Middle frontal gyrus (tissue), 1 donor: ENCODE measurements at regions not wholly inside any gene's neighbourhood (a gene's known extent, or its start where the extent isn't known, plus 50 kb on each side); places are given as distances from the start of the nearest gene placed in this dataset.
"Not testable (repeated sequence)": the region's sequence is repeated elsewhere in the genome, so short reads cannot be mapped to it uniquely, and the experiment has no call there.

Experiments used
- DNase-seq: peaks from one replicate; pipeline ENCODE4 v3.0.0-alpha.2; 2015; ENCODE audit warnings: low spot score; ENCODE audit errors: extremely low spot score

DNA sequence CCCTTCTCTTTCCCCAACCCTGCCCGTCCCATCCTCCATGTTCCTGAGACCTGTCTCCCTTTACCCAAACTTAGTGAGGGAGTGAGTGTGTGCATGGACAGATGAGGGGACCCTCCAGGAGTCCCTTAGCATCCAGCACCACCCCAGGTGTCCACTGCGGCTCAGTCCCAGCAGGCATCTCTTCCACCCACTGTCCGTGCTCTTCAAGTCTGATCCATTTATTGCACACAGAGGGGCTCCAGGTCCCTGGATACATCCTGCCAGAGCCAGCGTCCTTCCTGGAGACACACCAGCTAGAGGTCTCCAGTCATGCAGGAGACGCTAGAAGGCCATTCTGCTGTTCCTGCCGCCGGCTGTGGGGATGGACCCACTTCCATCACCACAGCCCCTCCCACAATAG, 239.2 kb downstream of the ADGRD1 start:
- DNase-seq, result no peak

DNA sequence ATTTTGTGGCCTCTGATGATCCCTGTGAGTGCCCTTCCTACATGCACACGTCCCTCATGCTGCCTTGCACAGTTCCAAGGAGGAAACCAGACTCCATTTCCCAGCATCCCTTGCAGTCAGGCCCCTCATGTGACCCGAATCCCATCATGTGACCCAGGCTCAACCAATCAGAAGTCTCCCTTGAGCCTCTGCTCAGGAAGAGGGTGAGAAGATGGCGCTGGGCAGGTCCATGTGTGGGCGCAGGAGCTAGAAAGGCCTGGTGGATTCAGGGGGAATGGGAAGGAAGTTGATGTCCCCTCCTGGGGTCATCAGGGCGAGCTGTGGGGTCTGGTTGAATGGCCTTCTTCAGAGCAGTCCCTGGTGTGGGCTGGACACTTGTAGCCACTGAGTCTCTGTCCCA, 240.5 kb downstream of the ADGRD1 start:
- DNase-seq, result no peak

DNA sequence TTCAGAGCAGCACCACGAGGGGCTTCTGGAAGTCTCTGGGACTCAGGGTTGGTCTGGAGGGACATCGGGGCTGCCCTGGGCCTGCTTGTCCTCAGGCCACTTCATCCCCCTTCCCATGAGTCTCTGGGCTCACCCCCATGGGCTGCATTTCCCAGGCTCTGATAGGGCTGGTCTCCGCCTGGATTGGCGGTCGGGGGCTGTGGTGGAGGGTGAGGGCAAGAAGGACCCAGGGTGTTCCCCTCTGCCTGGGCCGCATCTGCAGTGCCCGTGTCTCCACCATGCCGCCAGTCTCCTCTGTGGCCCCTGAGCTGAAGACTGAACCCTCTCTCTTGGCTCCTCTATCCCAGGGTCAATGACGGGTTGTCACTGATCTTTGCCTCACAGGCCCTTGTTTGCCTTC, 242.1 kb downstream of the ADGRD1 start:
- DNase-seq, result no peak

DNA sequence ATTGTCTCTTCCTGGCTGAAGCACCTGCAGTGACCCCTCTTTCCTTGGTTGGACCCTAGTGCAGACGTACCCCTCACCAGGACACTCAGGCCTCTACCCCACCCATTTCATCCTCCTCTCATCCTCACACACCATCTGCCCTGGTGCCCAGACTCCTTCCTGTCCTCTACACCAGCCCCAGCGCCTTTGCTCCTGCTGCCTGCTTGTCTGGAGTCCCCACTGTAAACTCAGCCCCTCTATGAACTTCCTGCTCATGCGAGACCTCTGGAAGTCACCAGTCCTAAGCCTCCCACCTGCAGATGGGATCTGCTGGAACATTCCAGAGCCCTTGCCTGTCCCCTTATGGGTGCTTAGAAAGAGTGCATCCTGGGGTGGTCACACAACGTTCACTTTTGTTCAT, 242.5 kb downstream of the ADGRD1 start:
- DNase-seq, result no peak

DNA sequence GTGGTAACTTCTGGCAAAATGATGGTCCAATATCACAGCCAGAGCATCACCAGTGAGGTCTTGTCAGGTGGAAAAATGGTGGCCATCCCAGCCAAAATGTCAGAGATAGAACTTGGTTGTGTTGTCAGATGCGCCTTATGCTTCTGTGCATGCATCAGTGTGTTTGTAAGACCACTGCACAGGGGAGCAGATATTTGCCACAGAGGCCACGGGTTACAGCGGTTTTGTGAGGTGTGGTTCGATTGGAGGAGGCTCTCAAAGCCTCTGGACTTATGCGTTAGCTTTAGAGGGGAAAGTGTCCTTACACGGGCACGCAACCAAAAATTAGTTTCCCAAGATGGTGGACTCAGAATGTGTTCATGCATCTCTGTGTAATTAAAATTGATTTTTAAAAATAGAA, 243.8 kb downstream of the ADGRD1 start:
- no peak for DNase-seq

DNA sequence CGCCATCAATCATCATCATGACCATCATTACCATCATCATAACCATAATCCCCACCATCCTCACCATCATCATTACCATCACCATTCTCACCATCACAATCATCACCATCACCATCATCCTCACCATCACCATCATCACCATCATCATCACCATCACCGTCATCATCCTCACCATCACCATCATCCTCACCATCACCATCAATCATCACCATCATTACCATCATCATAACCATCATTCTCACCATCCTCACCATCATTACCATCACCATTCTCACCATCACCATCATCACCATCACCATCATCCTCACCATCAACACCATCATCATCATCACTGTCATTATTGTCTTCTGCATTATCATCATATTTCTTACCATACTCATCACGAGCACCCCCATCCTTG, 245.5 kb downstream of the ADGRD1 start:
- DNase-seq, result no peak

DNA sequence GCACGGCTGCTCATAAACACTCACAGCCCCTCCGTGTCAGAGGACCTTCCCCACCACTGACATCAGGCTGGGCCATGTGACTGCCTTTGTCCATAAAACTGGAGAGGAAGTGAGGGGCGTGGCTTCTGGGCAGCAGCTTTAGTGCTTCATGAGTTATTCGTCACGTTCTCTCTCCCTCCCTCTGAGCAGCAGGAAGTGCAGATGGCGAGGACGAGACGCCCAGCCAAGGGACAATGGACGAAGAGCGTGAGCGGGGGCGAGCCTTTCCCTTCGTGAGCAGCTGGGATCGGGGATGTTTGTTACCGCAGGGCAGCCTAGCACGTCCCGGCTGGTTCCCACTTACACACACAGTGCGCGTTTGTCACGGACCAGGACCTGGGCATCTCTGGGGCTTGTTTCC, 248.2 kb downstream of the ADGRD1 start:
- DNase-seq, result not testable (repeated sequence)

DNA sequence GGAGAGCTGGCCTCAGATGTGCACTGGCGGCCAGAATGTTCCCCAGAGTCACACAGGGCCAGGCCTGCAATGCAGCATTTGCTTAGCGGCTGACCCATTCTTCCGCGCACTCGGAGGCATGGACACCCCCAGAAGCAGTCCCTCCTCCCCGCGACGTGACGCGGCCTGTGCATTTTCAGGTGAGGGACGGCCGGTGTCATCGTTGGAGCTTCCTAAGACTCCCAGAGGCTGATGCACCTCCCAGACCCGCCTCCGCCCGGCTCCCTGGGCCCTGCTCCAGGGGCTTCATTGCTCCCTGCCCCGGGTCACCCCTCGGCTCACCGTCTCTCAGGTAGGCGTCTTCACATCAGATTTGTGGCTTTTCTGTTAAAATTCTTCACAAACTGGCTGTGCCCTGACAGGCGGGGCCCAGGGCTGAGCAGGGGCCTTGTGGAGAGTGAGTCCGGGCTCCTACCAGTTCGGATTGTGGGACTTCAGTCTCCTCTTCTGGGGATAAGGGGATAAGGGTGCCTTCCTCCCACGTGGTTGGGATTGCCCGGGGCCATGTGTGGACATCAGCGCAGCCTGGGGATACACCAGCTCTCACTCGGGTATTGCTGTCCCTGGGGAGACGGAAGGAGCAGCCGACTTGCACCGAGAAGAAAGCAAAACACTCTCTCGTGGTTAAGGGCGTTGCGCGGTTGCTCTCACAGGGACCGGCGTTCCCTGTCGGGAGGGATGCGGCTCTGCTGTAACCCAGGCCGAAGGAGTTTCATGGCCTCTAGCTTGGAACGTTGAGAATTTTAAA, 249.1 kb downstream of the ADGRD1 start:
- DNase-seq, result no peak

DNA sequence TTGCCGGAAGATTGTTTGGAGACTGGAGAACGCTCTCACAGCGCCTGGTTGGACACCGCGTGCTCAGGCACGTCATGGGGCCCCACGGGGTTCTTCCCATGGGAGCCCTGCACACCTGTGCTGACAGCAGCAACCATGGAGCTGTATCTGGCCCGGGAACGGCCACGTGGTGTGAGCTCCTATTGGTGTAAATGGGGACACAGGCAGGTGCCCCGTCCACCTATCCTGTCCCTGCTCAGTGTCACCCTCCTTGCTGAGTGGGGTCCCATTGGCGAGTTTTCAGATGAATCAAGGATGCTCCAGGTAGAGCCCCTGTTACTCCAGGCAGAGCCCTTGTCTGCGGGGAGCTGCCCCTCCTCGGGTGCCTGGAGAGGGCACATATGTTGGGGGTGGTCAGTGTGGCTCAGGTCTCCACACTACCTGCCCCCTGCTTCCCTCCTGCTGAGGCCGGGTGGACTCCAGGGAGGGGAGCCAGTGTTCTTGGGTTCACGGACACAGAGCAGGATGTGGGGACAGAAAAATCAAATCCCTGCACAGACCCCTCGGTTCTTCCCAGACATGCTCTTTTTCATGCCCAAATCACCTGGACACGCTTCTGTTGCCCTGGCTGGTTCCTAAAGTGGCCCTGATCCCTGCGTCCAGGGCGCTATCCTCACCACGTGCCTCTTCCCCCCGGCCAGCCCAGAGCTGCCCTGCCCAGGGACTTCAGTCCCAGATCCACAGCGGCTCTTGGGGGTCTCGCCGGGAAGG, 250.1 kb downstream of the ADGRD1 start:
- no peak for DNase-seq

DNA sequence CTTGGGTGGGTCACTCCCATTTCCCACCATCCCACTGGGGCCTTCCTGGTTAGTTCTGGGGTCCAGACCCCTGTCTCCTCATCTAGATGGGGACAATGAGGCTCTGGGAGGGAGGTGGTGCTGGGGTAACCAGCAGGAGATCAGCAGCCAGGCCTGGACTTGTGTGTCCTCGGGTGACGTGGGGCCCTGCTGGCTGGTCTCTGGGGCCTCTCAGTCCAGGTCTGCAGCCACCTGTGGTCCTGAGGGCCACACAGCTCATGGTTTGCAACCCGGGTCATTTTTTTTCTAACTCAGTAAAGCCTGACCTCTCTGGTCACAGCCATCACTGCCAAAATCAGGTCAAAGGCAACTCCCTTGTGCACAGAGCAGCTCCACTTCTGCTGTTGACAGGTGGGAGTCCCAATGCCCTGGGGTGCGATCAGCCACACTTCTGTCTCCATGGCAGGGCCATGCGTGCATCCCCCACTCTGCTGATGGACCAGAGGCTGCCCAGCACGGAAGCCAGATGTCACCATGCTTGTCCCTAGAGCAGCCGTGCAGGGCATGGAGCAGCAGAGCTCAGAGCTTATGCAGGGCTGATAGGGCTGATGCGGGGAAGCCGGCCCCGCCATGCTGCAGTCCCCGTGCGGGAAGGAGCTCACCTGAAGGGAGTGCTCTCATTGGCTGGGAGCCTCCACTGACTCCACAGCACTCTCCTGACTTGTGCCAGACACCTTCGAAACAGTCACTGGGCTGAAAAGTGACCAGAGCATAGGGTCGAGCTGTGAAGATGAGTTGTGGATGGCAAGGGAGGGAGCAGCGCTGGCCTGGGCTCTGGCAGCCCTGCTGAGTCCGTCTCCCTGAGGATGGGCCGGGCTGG, 250.9 kb downstream of the ADGRD1 start:
- no peak for DNase-seq

DNA sequence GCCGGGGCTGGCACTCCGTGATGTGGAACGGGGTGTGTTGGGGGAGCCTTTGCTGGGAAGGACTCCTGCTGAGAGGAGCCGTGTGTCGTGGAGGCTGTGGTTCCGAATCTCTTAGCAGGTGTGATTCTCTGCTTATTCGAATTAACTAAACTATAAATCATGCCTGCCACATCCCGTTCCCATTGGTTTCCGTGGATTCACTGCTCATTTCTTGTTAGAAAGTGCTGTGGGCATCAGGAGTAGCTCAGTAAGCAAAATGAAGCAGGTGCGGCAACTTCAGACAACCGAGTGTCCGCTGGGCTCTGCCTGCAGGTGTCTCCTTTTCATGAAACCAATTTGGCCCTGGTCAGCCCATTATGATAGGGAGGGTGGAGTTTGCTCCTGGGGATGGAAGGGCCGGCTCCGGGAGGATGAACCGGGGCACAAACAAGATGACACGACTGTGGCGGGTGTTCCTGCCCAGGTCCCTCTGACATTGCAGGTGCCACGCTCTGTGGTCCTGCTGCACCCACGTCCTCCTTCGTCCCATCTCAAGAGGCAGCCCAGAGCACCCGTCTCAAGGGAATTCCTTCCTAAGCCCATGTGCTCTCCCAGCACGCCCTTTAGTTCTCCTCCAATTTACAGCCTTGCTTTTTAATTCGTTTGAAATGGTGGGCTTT, 251.7 kb downstream of the ADGRD1 start:
- not testable (repeated sequence) for DNase-seq

DNA sequence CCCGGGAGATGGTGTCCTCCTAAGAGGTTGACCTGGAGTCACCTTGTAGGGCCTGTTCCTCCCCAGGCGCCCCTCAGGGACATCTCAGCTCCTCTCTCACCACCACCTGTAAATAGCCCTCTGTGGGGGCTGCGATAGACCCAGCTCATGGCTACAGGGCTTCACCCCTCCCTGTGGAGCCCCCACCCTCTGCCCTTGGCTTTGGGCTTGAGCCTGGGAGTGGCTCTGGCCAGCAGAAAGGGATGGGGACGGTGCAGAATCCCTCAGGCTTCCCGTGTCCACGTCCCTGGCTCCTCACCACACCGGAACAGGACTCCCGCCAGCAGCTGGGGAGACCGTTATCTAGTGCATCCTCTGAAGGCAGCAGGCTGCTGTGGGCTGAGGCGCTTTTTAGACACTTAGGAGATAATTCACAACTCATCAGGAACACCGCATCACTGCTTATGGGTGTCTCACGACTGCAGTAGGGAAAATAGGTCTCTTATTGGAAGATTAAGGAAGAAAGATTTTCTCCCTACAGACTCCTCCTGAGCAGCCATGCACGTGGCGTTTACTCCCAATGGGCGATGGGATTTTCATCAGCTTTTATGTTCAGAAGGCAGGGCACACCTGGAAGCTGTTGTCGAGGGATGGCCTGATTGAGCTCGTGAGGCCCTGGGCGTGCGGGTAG, 253.1 kb downstream of the ADGRD1 start:
- DNase-seq, result not testable (repeated sequence)

DNA sequence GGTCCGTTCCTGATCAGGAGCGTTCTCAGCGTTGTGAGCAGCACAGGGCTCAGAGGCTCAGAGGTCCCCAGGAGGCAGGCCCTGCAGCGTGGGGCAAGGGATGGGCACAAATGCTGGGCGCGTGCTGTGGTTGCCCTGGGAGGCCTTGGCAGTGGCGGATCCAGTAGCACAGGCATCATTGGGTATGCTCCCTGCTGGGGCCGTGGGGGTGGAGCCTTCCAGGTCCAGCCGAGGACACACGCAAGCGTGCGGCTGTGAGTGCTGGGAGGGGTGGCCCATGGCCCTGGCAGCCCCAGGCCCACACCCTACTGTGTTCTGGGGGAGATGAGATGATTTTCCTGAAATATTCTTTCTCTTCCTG, 253.6 kb downstream of the ADGRD1 start:
- not testable (repeated sequence) for DNase-seq

DNA sequence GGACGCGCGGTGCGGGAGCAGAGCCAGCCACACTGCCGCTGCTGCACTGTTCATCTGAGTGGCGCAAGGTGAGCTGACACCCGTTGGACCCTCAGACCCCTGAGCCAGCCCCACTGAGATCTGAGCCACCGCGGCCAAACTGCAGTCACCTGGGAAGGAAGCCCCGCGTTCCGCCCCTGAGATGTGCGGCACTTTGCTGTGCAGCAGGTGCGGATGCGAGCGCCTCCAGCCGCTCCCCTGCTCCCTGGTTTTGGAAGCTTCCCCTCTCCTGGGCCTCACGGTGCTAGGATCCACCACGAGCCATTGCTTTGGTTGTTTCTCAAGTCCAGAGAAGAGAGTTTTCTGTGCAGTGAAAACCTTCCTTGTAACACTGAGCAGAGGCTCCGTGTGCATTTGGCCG, 254.1 kb downstream of the ADGRD1 start:
- DNase-seq, result not testable (repeated sequence)

DNA sequence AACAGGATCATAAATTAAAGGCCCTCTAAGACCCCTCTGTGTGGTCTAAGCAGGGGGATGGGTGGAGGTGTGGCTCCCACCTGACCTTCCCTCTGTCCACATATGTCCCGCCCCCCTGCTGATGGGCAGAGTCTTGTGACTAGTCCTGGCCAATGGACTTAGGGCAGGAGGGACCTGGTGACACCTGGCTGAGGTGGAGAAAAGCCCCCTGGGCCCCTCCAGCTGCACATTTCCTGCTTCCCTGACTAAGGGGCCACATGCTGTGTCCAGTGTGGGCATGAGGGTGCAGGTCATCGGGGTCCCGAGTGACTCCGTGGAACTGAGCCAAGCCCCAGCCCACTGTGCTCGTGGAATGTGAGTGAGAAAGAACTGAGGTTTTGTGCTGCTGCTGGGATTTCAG, 254.7 kb downstream of the ADGRD1 start:
- no peak for DNase-seq

DNA sequence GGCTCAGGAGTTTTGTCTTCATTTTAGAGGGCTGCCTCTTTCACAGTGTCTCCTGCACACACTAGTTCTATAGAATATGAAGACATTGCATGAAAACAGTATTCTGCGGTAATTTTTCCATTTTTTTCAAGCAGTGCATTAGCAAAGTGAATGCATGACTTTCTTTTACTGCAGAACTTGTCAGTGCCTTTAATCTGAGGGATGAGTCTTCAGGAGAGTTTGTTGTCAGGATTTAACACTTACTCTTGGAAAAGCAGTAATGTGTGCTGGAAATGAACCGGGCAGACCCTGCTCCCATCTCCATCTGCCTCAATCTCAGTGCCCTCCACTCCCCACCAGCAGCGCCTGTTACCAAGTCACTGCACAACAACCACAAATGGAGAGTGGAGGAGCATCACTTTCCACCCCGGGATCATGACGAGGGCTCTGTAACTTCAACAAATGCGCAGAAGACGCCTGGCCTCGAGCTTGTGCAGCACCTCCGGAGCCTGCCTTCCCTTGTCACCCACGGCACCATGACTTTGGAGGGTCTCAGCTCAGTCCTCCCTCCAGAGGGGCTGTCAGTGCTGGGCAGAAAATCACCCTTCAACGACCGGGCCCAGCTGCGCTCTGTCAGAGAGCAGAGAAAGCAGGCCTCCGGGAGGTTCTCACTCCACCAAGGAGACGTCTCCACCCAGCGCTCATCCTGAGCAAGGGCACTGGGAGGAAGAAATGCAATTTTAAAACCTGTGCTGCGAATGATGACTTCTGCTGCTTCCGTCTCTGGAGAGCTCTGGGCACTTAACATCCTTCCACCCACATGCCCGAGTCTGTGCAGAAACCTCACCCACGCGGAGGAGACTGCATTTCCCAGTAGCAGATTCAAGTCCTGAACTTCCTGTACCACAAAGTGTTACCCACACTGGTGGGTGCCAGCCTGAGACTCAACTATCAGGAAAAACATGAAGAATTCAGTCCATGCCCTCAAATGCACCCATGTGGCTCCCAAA, 255.7 kb downstream of the ADGRD1 start:
- DNase-seq, result peak; percentile 80

DNA sequence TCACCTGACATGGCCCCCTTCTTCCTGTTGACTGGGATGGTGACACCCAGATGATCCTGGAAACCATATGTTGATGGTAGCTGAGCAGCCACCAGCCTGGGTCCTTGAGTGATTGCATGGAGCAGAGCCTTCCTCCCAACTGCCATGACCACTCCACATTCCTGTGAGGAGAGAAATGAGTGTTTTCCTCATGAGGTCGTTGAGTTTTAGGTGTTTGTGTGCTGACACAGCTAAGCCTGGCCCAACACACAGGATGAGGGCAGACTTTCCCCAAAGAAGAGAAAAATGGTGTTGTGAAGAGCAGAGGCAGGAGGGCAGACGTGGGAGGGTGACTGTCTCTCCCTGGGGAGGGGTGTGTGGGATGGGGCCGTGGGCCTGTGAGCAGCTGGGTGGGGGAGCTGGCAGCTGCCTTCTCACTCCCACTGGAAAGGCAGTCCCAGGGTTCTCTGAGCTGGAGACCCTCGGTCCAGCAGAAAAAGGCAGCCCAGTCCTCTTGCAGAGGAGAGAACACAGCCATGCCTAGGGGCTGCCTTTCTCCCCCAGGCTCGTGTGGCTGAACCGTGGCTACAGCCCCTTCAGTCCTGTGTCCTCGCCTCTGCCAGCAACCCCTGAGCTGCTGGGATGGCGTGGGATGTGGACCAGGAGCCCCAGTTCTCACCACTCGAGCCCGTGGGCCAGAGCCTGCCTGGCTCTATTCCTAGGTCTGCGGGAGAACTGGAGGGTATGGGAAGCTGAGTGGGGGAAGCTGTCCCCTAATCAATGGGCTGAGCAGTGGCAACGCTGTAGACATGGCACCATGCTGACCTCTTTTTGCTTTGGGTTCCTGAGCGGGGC, 257.0 kb downstream of the ADGRD1 start:
- no peak for DNase-seq

DNA sequence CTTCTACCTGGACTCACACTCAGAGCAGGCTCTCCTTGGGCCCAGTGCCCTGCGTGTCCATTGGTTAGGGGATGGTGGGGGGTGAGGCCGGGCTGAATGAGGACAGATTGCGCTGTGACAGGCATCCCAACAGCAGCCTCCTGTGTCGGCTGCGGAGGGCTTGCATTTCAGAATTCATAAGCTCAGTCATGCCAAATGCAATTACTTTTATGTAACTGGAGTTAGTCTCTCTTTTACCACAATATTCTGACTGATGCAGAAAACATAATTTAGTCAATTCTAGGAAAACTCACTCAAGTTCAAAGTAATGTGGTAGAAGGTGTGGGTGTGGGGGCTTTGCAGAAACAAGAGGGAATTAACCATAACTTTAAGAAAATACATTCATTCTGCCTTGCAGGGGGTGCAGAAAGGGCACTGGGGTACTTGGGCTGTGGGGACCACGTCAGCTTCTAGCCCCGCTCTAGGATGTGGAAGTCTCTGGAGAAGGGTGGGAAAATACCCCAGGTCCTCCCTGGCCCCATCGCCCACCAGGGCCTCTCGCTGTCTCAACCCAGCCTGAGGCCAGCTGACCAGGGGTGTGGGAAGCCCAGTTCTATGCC, 257.7 kb downstream of the ADGRD1 start:
- DNase-seq, result no peak
